Right cardiac atrium (tissue), 5 donors: ENCODE measurements at regions not wholly inside any gene's neighbourhood (a gene's known extent, or its start where the extent isn't known, plus 50 kb on each side); places are given as distances from the start of the nearest gene placed in this dataset.

Source experiments
- ATAC-seq, 2 donors: fragments of 200-7000 bp; cut with Tn5 transposase; one replicate each; pipeline versions ENCODE4 v1.8.0 to v1.9.1; 2020; ENCODE audit warnings: moderate library complexity in 2 of 2, mild to moderate bottlenecking in 1 of 2
- DNase-seq, 3 donors: peaks; one replicate each; pipeline ENCODE4 v3.0.0-alpha.2; 2020
- H3K27ac ChIP-seq: one replicate; pipeline ENCODE4 v1.5.1; 2013; ENCODE audit warnings: mild to moderate bottlenecking, low read length, control low read depth, moderate library complexity
- H3K27me3 ChIP-seq: one replicate; pipeline ENCODE4 v1.6.1; 2013; ENCODE audit not compliant: control insufficient read depth, insufficient read depth
- H3K4me1 ChIP-seq: one replicate; pipeline ENCODE4 v1.6.1; 2013; ENCODE audit warnings: low read length; ENCODE audit not compliant: control insufficient read depth, insufficient read depth
- H3K4me3 ChIP-seq: one replicate; pipeline ENCODE4 v1.5.1; 2013; ENCODE audit warnings: low read length, control low read depth
- H3K9me3 ChIP-seq: one replicate; pipeline ENCODE4 v1.6.1; 2013; ENCODE audit warnings: low read length; ENCODE audit not compliant: control insufficient read depth
- WGBS: extraction: QIAGEN DNeasy Blood & Tissue Kit; methylation state at CpG from one replicate; pipeline ENCODE4 v1.1.7; 2013; 5-methylcytosine and 5-hydroxymethylcytosine counted together
- intact Hi-C, 4 donors: fragments of 100-400 bp; cut with DNase I; formaldehyde crosslinking; loops; one replicate each; pipeline versions ENCODE4 v1.11.0 to v1.14.0; 2022 to 2023
- donor health status: healthy with polysubstance abuse.
- donor health status: DM: no; HTN: yes; CAD: no.
- donor health status: DM: no; HTN: no; CAD: no.
- donor health status: DM: no; HTN: yes; CAD: no; lungs with severe emphysema.
- donor health status: DM: yes; HTN: yes; CAD: no.

GRCh38 chr6:113636357-113636824 lies 220.8 kb upstream of the MARCKS start:
- WGBS: 56% methylated on average over 1 of the region's 1 CpG

GRCh38 chr6:113640051-113640450 lies 217.1 kb upstream of the MARCKS start:
- intact Hi-C loops: no loop called here
- no peak for ATAC-seq

More at GRCh38 chr6:113636357-113636824, 220.8 kb upstream of the MARCKS start:
- Histone ChIP-seq H3K27ac (no peak overlapping the region), H3K4me1 (no peaks in the 10 kb centered on the region), H3K4me3 (no peak overlapping the region), H3K9me3 (no peaks in the 10 kb centered on the region), H3K27me3 (no peaks in the 10 kb centered on the region)
- DNase-seq (no peak), ATAC-seq (no peak)
- intact Hi-C loops: no loop called here

GRCh38 chr6:113642001-113642713 lies 215.0 kb upstream of the MARCKS start:
- Histone ChIP-seq H3K27ac (no peak overlapping the region), H3K27me3 (no peaks in the 10 kb centered on the region), H3K4me1 (no peaks in the 10 kb centered on the region), H3K4me3 (no peak overlapping the region), H3K9me3 (no peaks in the 10 kb centered on the region)
- ATAC-seq (no peak), DNase-seq (no peak)
- 86% methylated on average over 7 of the region's 7 CpGs for WGBS
- intact Hi-C loops: no loop called here

More at GRCh38 chr6:113640051-113640450, 217.1 kb upstream of the MARCKS start:
- no peak overlapping the region for H3K27ac ChIP-seq
- no peak overlapping the region for H3K4me3 ChIP-seq
- H3K9me3 ChIP-seq: no peaks in the 10 kb centered on the region
- no peaks in the 10 kb centered on the region for H3K4me1 ChIP-seq
- no peak for DNase-seq
- no peaks in the 10 kb centered on the region for H3K27me3 ChIP-seq

DNA sequence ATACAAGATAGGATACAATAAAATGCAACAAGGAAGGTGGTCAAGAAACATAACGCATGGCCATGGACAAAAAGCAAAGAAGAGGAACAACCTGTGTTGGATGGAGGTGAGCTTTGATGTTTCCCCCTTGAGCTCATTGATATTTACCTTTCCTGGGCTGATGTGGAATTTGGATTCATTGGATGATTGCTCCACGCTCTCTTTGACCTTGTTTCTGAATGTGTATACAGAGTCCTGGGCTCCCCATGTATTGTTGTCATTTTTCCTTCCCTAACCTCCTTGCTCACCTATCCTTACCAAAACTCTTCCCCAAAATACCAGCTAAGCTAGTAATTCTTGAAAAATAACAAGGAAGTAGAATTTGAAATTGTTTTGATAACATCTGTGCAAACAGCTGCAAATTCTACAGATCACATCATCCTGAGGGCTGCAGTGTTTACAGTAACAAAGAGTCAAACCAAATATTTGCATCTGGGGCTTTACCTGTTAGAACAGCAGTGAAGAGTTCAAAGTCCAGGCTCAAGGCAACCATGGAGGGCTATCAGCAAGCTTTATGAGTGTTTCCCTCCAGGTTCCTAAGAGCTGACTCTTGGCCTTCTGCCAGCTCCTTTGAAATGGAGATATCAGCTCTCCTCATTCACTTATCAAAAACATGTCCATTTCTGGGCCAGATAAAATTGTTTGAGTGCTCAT lies 214.3 kb upstream of the MARCKS start:
- no peak for DNase-seq
- Histone ChIP-seq H3K4me1 (no peaks in the 10 kb centered on the region), H3K9me3 (no peaks in the 10 kb centered on the region), H3K27ac (no peak overlapping the region), H3K4me3 (no peak overlapping the region), H3K27me3 (no peaks in the 10 kb centered on the region)
- WGBS: 97% methylated on average over 2 of the region's 2 CpGs
- intact Hi-C loops: no loop called here
- ATAC-seq: peak in 1 of 2 donors; percentile 47

- WGBS: 60% methylated on average over 2 of the region's 2 CpGs
- intact Hi-C loops: no loop called here
- Histone ChIP-seq H3K9me3 (no peaks in the 10 kb centered on the region), H3K27ac (no peak overlapping the region), H3K27me3 (no peaks in the 10 kb centered on the region), H3K4me1 (no peaks in the 10 kb centered on the region), H3K4me3 (no peak overlapping the region)
- no peak for ATAC-seq
- no peak for DNase-seq
These were observed 213.8 kb upstream of the MARCKS start for GRCh38 chr6:113643407-113643770.

- H3K4me1 ChIP-seq: no peaks in the 10 kb centered on the region
- 92% methylated on average over 13 of the region's 13 CpGs for WGBS
- no peak overlapping the region for H3K27ac ChIP-seq
- intact Hi-C loops: no loop called here
- no peak overlapping the region for H3K4me3 ChIP-seq
- H3K9me3 ChIP-seq: no peaks in the 10 kb centered on the region
- ATAC-seq (no peak), DNase-seq (no peak)
- no peaks in the 10 kb centered on the region for H3K27me3 ChIP-seq
These were observed 212.1 kb upstream of the MARCKS start for GRCh38 chr6:113644861-113645575.

GRCh38 chr6:113645576-113645970 lies 211.6 kb upstream of the MARCKS start:
- Histone ChIP-seq H3K9me3 (no peaks in the 10 kb centered on the region), H3K27ac (no peak overlapping the region), H3K4me1 (no peaks in the 10 kb centered on the region), H3K27me3 (no peaks in the 10 kb centered on the region), H3K4me3 (no peak overlapping the region)
- no peak for DNase-seq
- intact Hi-C loops: no loop called here
- 73% methylated on average over 4 of the region's 4 CpGs for WGBS
- ATAC-seq: no peak

DNA sequence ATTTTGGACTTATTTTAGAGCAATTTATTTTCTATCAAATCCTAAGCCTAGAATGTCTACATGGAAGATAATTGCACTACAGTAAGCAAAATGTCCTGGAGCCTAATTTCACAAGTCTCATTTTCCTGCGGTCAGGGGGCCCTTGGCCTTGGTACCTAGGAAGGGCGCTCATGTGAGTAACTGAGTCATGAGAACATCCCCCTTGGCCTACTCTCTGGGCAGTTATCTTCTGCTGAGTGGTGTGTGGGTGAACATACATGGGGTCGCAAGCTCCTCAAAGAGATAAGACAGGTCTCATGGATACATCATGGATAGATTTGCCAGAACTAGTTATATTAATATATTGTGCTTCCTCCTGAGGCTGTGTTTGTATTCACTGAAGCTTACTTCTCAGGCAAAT lies 211.2 kb upstream of the MARCKS start:
- intact Hi-C loops: no loop called here

DNA sequence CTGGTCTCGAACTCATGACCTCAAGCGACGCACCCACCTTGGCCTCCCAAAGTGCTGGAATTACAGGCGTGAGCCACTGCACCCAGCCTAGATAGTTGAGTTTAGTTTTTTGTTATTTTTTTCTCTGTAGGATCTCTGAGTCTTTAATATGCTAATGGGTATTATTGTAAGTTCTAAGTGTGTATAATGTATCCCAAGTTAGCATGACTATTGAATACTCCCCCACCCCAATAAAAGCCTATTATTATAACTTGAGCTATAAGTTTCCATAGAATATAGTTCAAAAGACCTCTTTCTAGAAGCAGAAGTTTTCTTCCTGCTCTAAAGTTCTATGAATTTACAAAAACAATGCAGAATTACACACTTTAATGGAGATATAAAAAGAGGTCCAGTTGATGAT lies 210.4 kb upstream of the MARCKS start:
- H3K4me3 ChIP-seq: no peak overlapping the region
- DNase-seq (no peak), ATAC-seq (no peak)
- H3K27me3 ChIP-seq: no peaks in the 10 kb centered on the region
- intact Hi-C loops: no loop called here
- H3K4me1 ChIP-seq: no peaks in the 10 kb centered on the region
- no peaks in the 10 kb centered on the region for H3K9me3 ChIP-seq
- 73% methylated on average over 4 of the region's 4 CpGs for WGBS
- H3K27ac ChIP-seq: no peak overlapping the region

More for the DNA sequence above, 211.2 kb upstream of the MARCKS start:
- H3K27ac ChIP-seq: no peak overlapping the region
- no peaks in the 10 kb centered on the region for H3K9me3 ChIP-seq
- no peak overlapping the region for H3K4me3 ChIP-seq
- no peaks in the 10 kb centered on the region for H3K27me3 ChIP-seq
- ATAC-seq (no peak), DNase-seq (no peak)
- 86% methylated on average over 3 of the region's 3 CpGs for WGBS
- H3K4me1 ChIP-seq: no peaks in the 10 kb centered on the region

DNA sequence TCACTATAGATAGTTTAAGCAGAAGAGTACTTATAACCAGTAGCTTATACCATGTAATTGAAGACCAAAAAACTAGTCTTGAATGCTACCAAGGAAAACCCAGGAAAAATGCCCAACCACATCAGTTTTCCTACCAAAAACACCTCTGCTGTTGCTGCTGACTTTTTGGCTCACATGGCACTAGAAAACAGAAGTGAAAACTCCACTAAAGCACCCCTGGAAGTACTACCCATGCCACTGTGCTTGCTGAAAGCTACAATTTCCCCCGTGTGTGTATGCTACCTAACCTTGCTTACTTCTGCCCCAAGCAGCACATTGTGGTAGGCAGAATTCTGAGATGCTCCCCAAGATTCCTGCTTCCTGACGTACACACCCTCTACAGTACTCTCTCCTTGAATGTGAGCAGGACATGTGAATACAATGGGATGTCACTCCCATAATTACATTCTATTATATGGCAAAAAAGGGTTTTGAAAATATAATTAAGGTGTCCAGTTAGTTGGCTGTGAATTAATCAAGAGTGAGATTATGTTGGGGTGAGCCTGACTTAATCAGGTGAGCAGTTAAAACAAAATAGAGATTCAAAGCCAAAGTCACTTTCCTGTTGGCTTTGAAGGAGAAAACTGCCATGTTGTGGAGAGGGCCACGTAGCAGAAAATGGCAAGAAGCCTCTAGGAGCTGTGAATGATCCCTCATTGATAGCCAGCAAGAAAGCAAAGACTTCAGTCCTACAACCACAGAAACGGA lies 209.8 kb upstream of the MARCKS start:
- Histone ChIP-seq H3K27ac (no peak overlapping the region), H3K27me3 (no peaks in the 10 kb centered on the region), H3K4me1 (no peaks in the 10 kb centered on the region), H3K9me3 (no peaks in the 10 kb centered on the region), H3K4me3 (no peak overlapping the region)
- intact Hi-C loops: no loop called here
- no peak for ATAC-seq
- DNase-seq: no peak
- WGBS: 94% methylated on average over 4 of the region's 4 CpGs

- Histone ChIP-seq H3K4me1 (no peaks in the 10 kb centered on the region), H3K9me3 (no peaks in the 10 kb centered on the region), H3K27ac (no peak overlapping the region), H3K27me3 (no peaks in the 10 kb centered on the region), H3K4me3 (no peak overlapping the region)
- intact Hi-C loops: no loop called here
- DNase-seq: no peak
- ATAC-seq: no peak
- 79% methylated on average over 1 of the region's 1 CpG for WGBS
These were observed 208.4 kb upstream of the MARCKS start for GRCh38 chr6:113648698-113649097.
